ENCODE measurements at regions not wholly inside any gene's neighbourhood (a gene's known extent, or its start where the extent isn't known, plus 50 kb on each side); places are given as distances from the start of the nearest gene placed in this dataset.

- Histone ChIP-seq H3K36me3 (replicated peaks; ENCODE audit: low read depth, low read length) (no peaks in the 10 kb centered on the region), H3K4me2 (ENCODE audit: low read length) (no peak overlapping the region), H3K4me1 (ENCODE audit: low read length) (no peaks in the 10 kb centered on the region), H3K9ac (ENCODE audit: low read length) (no peak overlapping the region), H3K4me3 (ENCODE audit: low read length) (no peak overlapping the region), H3K79me2 (ENCODE audit: low read length) (no peaks in the 10 kb centered on the region), H3K27me3 (ENCODE audit: low read depth, low read length) (no peaks in the 10 kb centered on the region), H4K20me1 (ENCODE audit: insufficient read depth, low read length) (no peaks in the 10 kb centered on the region), H3K9me3 (ENCODE audit: insufficient read depth, low read length) (no peaks in the 10 kb centered on the region), H2AFZ (ENCODE audit: low read depth, low read length) (no peak overlapping the region), H3K27ac (ENCODE audit: low read length) (no peak overlapping the region)
- no peak for TF ChIP-seq CTCF (IDR thresholded peaks at IDR 0.05; ENCODE audit: low read depth, low read length)
- no peak for TF ChIP-seq EZH2phosphoT487 (IDR thresholded peaks at IDR 0.05; ENCODE audit: low read depth)
Observed at GRCh38 chr11:91673705-91674104, 550.9 kb upstream of the FAT3 start.

DNA sequence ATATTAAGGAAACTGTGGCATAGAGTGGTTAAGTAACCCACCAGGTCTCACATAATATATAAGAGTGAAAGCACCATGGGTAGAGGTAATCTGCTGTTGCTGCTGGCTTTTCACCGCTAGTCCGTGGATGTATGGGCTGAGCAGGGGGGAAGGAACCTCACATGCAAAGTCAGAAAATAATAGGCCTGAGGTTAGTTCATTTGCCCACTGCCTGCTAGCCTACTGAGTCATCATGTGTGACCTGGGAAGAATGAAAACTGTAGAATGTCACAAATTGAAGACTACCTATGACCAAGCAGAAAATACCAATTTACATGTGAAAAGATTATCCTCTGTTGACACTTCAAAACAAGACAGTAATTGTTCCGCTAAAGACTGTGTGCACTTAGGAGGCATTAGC, 560.1 kb upstream of the FAT3 start:
- Histone ChIP-seq H2AFZ (ENCODE audit: low read depth, low read length) (no peak overlapping the region), H3K79me2 (ENCODE audit: low read length) (no peaks in the 10 kb centered on the region), H3K27ac (ENCODE audit: low read length) (no peak overlapping the region), H3K9ac (ENCODE audit: low read length) (no peak overlapping the region), H4K20me1 (ENCODE audit: insufficient read depth, low read length) (no peaks in the 10 kb centered on the region), H3K36me3 (replicated peaks; ENCODE audit: low read depth, low read length) (no peaks in the 10 kb centered on the region), H3K4me1 (ENCODE audit: low read length) (no peaks in the 10 kb centered on the region), H3K9me3 (ENCODE audit: insufficient read depth, low read length) (no peaks in the 10 kb centered on the region), H3K4me2 (ENCODE audit: low read length) (no peak overlapping the region), H3K27me3 (ENCODE audit: low read depth, low read length) (no peaks in the 10 kb centered on the region), H3K4me3 (ENCODE audit: low read length) (no peak overlapping the region)
- TF ChIP-seq CTCF (IDR thresholded peaks at IDR 0.05; ENCODE audit: low read depth, low read length) (no peak), EZH2phosphoT487 (IDR thresholded peaks at IDR 0.05; ENCODE audit: low read depth) (no peak)

DNA sequence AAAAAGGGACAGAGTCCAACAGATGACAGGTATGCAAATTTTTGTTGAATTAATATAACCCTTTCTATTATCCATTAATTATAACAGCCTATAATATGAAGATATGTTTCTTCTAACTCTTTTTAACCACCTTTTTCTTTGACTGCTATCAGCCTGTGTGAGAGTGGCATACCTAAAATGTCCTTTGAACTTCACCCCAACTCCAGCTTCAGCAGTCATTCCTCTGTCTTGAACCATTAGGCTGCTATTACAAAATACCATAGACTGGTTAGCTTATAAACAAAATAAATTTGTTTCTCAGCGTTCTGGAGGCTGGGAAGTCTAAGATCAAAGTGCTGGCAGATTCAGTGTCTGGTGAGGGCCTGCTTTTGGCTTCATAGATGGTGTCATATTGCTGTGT, 564.6 kb upstream of the FAT3 start:
- Histone ChIP-seq H2AFZ (ENCODE audit: low read depth, low read length) (no peak overlapping the region), H3K4me3 (ENCODE audit: low read length) (no peak overlapping the region), H4K20me1 (ENCODE audit: insufficient read depth, low read length) (no peaks in the 10 kb centered on the region), H3K4me1 (ENCODE audit: low read length) (no peaks in the 10 kb centered on the region), H3K27ac (ENCODE audit: low read length) (no peak overlapping the region), H3K27me3 (ENCODE audit: low read depth, low read length) (no peaks in the 10 kb centered on the region), H3K4me2 (ENCODE audit: low read length) (no peak overlapping the region), H3K9me3 (ENCODE audit: insufficient read depth, low read length) (no peaks in the 10 kb centered on the region), H3K9ac (ENCODE audit: low read length) (no peak overlapping the region), H3K36me3 (replicated peaks; ENCODE audit: low read depth, low read length) (no peaks in the 10 kb centered on the region), H3K79me2 (ENCODE audit: low read length) (no peaks in the 10 kb centered on the region)
- TF ChIP-seq EZH2phosphoT487 (IDR thresholded peaks at IDR 0.05; ENCODE audit: low read depth), result no peak
- no peak for TF ChIP-seq CTCF (IDR thresholded peaks at IDR 0.05; ENCODE audit: low read depth, low read length)

GRCh38 chr11:91654686-91655085, 569.9 kb upstream of the FAT3 start:
- H3K4me2 ChIP-seq (ENCODE audit: low read length), result no peak overlapping the region
- no peaks in the 10 kb centered on the region for H3K9me3 ChIP-seq (ENCODE audit: insufficient read depth, low read length)
- no peaks in the 10 kb centered on the region for H3K27me3 ChIP-seq (ENCODE audit: low read depth, low read length)
- H4K20me1 ChIP-seq (ENCODE audit: insufficient read depth, low read length), result no peaks in the 10 kb centered on the region
- H3K79me2 ChIP-seq (ENCODE audit: low read length), result no peaks in the 10 kb centered on the region
- no peak overlapping the region for H3K27ac ChIP-seq (ENCODE audit: low read length)
- TF ChIP-seq CTCF (IDR thresholded peaks at IDR 0.05; ENCODE audit: low read depth, low read length) (no peak), EZH2phosphoT487 (IDR thresholded peaks at IDR 0.05; ENCODE audit: low read depth) (no peak)
- H3K4me1 ChIP-seq (ENCODE audit: low read length), result peaks cover 3% of the 10 kb centered on the region; the same call in 1 of the 2 replicates
- no peaks in the 10 kb centered on the region for H3K36me3 ChIP-seq (replicated peaks; ENCODE audit: low read depth, low read length)
- no peak overlapping the region for H3K4me3 ChIP-seq (ENCODE audit: low read length)
- H2AFZ ChIP-seq (ENCODE audit: low read depth, low read length), result no peak overlapping the region
- no peak overlapping the region for H3K9ac ChIP-seq (ENCODE audit: low read length)
